ENCODE measurements at regions not wholly inside any gene's neighbourhood (a gene's known extent, or its start where the extent isn't known, plus 50 kb on each side); places are given as distances from the start of the nearest gene placed in this dataset.
A peak's percentile ranks its signal among the peaks of the same experiment; 100 is the strongest.

- no peaks in the 10 kb centered on the region for H3K36me3 ChIP-seq
- H3K4me1 ChIP-seq: peaks cover 0 to 17% (median 11%) of the 10 kb centered on the region in 4 donors
- H3K27me3 ChIP-seq: no peaks in the 10 kb centered on the region
- in situ Hi-C loops (cut with MboI; ENCODE audit: low pct_ligation_motif_present in 1 of 4, low pct_unique_long_range_greater_than_20kb in 1 of 4, low sequenced_read_pairs in 3 of 4): no loop called here
- H3K4me3 ChIP-seq: no peak overlapping the region
- TF ChIP-seq EP300 (IDR thresholded peaks at IDR 0.05; ENCODE audit: low read depth): no peak
- no peak for TF ChIP-seq POLR2A (IDR thresholded peaks at IDR 0.05)
- TF ChIP-seq POLR2AphosphoS5 (IDR thresholded peaks at IDR 0.05): no peak
- TF ChIP-seq CTCF (IDR thresholded peaks at IDR 0.05): no peak
- intact Hi-C loops (cut with DNase I; ENCODE audit: low total_unique reads): no loop called here
- DNase-seq: no peak
- no peak overlapping the region for H3K27ac ChIP-seq
- 75 to 82% methylated on average over 2 to 9 of the region's 9 CpGs for WGBS, 2 donors (ENCODE audit: low coverage in 1 of 2)
- no peaks in the 10 kb centered on the region for H3K9me3 ChIP-seq
These were observed 521.9 kb upstream of the PROK2 start for GRCh38 chr3:72306800-72307341.

- Histone ChIP-seq H3K4me3 (no peak overlapping the region), H3K27ac (no peak overlapping the region), H3K27me3 (no peaks in the 10 kb centered on the region), H3K36me3 (no peaks in the 10 kb centered on the region), H3K9me3 (no peaks in the 10 kb centered on the region), H3K4me1 (no peaks in the 10 kb centered on the region)
- TF ChIP-seq EP300 (IDR thresholded peaks at IDR 0.05; ENCODE audit: low read depth) (no peak), POLR2A (IDR thresholded peaks at IDR 0.05) (no peak), CTCF (IDR thresholded peaks at IDR 0.05) (no peak), POLR2AphosphoS5 (IDR thresholded peaks at IDR 0.05) (no peak)
- in situ Hi-C loops (cut with MboI; ENCODE audit: low pct_ligation_motif_present in 1 of 4, low pct_unique_long_range_greater_than_20kb in 1 of 4, low sequenced_read_pairs in 3 of 4) (no loop called here), intact Hi-C loops (cut with DNase I; ENCODE audit: low total_unique reads) (no loop called here)
- DNase-seq: no peak
- WGBS, 2 donors (ENCODE audit: low coverage in 1 of 2): 51% methylated on average over 7 of the region's 7 CpGs; no CpG with 5 or more reads in 1 of the 2 donors
These were observed 519.0 kb upstream of the PROK2 start for GRCh38 chr3:72303926-72304325.

GRCh38 chr3:72301779-72302178 lies 516.8 kb upstream of the PROK2 start:
- Histone ChIP-seq H3K36me3 (no peaks in the 10 kb centered on the region), H3K9me3 (no peaks in the 10 kb centered on the region), H3K4me3 (no peak overlapping the region), H3K27me3 (no peaks in the 10 kb centered on the region), H3K4me1 (peaks cover 5 to 7% (median 5%) of the 10 kb centered on the region in 4 donors), H3K27ac (no peak overlapping the region)
- peak; percentile 38 for DNase-seq
- in situ Hi-C loops (cut with MboI; ENCODE audit: low pct_ligation_motif_present in 1 of 4, low pct_unique_long_range_greater_than_20kb in 1 of 4, low sequenced_read_pairs in 3 of 4): no loop called here
- TF ChIP-seq POLR2AphosphoS5 (IDR thresholded peaks at IDR 0.05): peak in 2 of 3 donors; percentile 32 to 45
- no peak for TF ChIP-seq POLR2A (IDR thresholded peaks at IDR 0.05)
- no peak for TF ChIP-seq CTCF (IDR thresholded peaks at IDR 0.05)
- no peak for TF ChIP-seq EP300 (IDR thresholded peaks at IDR 0.05; ENCODE audit: low read depth)
- intact Hi-C loops (cut with DNase I; ENCODE audit: low total_unique reads): no loop called here
- 50% methylated on average over 8 of the region's 8 CpGs; no CpG with 5 or more reads in 1 of the 2 donors for WGBS, 2 donors (ENCODE audit: low coverage in 1 of 2)

- DNase-seq: no peak
- peaks cover 5 to 7% (median 5%) of the 10 kb centered on the region in 4 donors for H3K4me1 ChIP-seq
- H3K27ac ChIP-seq: no peak overlapping the region
- WGBS, 2 donors (ENCODE audit: low coverage in 1 of 2): 30 to 59% methylated on average over 1 to 2 of the region's 2 CpGs
- no peaks in the 10 kb centered on the region for H3K36me3 ChIP-seq
- H3K9me3 ChIP-seq: no peaks in the 10 kb centered on the region
- TF ChIP-seq POLR2AphosphoS5 (IDR thresholded peaks at IDR 0.05): no peak
- no peak for TF ChIP-seq EP300 (IDR thresholded peaks at IDR 0.05; ENCODE audit: low read depth)
- TF ChIP-seq POLR2A (IDR thresholded peaks at IDR 0.05): no peak
- TF ChIP-seq CTCF (IDR thresholded peaks at IDR 0.05): no peak
- in situ Hi-C loops (cut with MboI; ENCODE audit: low pct_ligation_motif_present in 1 of 4, low pct_unique_long_range_greater_than_20kb in 1 of 4, low sequenced_read_pairs in 3 of 4): no loop called here
- intact Hi-C loops (cut with DNase I; ENCODE audit: low total_unique reads): no loop called here
- H3K4me3 ChIP-seq: no peak overlapping the region
- no peaks in the 10 kb centered on the region for H3K27me3 ChIP-seq
These were observed 515.7 kb upstream of the PROK2 start for GRCh38 chr3:72300621-72301020.

All from transverse colon (tissue), 4 donors.